Common myeloid progenitor, CD34-positive (primary cell): ENCODE measurements at regions not wholly inside any gene's neighbourhood (a gene's known extent, or its start where the extent isn't known, plus 50 kb on each side); places are given as distances from the start of the nearest gene placed in this dataset.
"Not testable (repeated sequence)": the region's sequence is repeated elsewhere in the genome, so short reads cannot be mapped to it uniquely, and the experiment has no call there.

Source experiments
- CTCF ChIA-PET: fragments of 350-600 bp; sonication (Branson Sonifier 250); formaldehyde crosslinking; loops from one replicate; lab custom pipeline; 2021; ENCODE audit warnings: antibody characterized with exemption; lab: Charles Lee
- POLR2A ChIA-PET: fragments of 350-600 bp; sonication (Branson Sonifier 250); formaldehyde crosslinking; loops from one replicate; lab custom pipeline; 2021; ENCODE audit warnings: antibody characterized with exemption; lab: Charles Lee
- DNase-seq, 3 donors: peaks; one replicate each; pipeline versions ENCODE4 v3.0.0 to v3.0.0-alpha.2; 2013
- H3K27ac ChIP-seq, 2 experiments: 1 replicate in 1 of 2; 2 replicates in 1 of 2; pipeline ENCODE4 v1.7.0; 2013; ENCODE audit warnings: inconsistent platforms in 2 of 2, low read length in 2 of 2, mild to moderate bottlenecking in 2 of 2, low read depth in 1 of 2, moderate library complexity in 1 of 2; ENCODE audit not compliant: severe bottlenecking in 2 of 2, insufficient read depth in 1 of 2, poor library complexity in 1 of 2
- H3K27me3 ChIP-seq, 5 experiments: replicated peaks in 2 of 5; 1 replicate in 3 of 5; 2 replicates in 2 of 5; pipeline versions ENCODE4 v1.6.1 to v1.7.0; 2013; ENCODE audit warnings: low read length in 4 of 5, mild to moderate bottlenecking in 2 of 5, moderate library complexity in 2 of 5, inconsistent platforms in 1 of 5; ENCODE audit not compliant: insufficient read depth in 5 of 5, control insufficient read depth in 4 of 5
- H3K36me3 ChIP-seq, 4 experiments: 1 replicate in 2 of 4; 2 replicates in 2 of 4; pipeline versions ENCODE4 v1.6.1 to v1.7.0; 2013; ENCODE audit warnings: low read length in 3 of 4, control low read depth in 1 of 4, mild to moderate bottlenecking in 1 of 4; ENCODE audit not compliant: control insufficient read depth in 4 of 4, insufficient read depth in 4 of 4
- H3K4me1 ChIP-seq, 4 experiments: 1 replicate in 3 of 4; 2 replicates in 1 of 4; pipeline versions ENCODE4 v1.6.1 to v1.7.1; 2013; ENCODE audit warnings: low read length in 3 of 4, mild to moderate bottlenecking in 3 of 4, control low read depth in 1 of 4, inconsistent platforms in 1 of 4, moderate library complexity in 1 of 4; ENCODE audit not compliant: control insufficient read depth in 4 of 4, insufficient read depth in 4 of 4; ENCODE audit errors: control extremely low read depth in 1 of 4
- H3K4me3 ChIP-seq, 7 experiments: 1 replicate in 4 of 7; 2 replicates in 3 of 7; pipeline versions ENCODE4 v1.5.1 to v1.7.0; 2013; ENCODE audit warnings: mild to moderate bottlenecking in 7 of 7, low read length in 6 of 7, moderate library complexity in 6 of 7, inconsistent platforms in 2 of 7, low read depth in 2 of 7, control low read depth in 1 of 7; ENCODE audit not compliant: insufficient read depth in 4 of 7, control insufficient read depth in 1 of 7; ENCODE audit errors: extremely low read depth in 1 of 7
- H3K9me3 ChIP-seq, 5 experiments: 1 replicate in 4 of 5; 2 replicates in 1 of 5; pipeline versions ENCODE4 v1.6.1 to v1.7.1; 2013; ENCODE audit warnings: low read length in 4 of 5, mild to moderate bottlenecking in 2 of 5, inconsistent platforms in 1 of 5, low read depth in 1 of 5, moderate library complexity in 1 of 5; ENCODE audit not compliant: control insufficient read depth in 4 of 5, insufficient read depth in 2 of 5; ENCODE audit errors: control extremely low read depth in 1 of 5
- WGBS: methylation state at CpG from one replicate; pipeline ENCODE4 v1.1.5; 2013; ENCODE audit not compliant: insufficient coverage; 5-methylcytosine and 5-hydroxymethylcytosine counted together

DNA sequence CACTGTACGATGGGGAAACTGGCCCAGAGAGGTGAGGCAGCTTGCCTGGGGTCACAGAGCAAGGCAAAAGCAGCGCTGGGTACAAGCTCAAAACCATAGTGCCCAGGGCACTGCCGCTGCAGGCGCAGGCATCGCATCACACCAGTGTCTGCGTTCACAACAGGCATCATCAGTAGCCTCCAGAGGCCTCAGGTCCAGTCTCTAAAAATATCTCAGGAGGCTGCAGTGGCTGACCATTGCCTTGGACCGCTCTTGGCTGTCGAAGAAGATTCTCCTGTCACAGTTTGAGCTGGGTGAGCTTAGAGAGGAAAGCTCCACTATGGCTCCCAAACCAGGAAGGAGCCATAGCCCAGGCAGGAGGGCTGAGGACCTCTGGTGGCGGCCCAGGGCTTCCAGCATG lies 51.2 kb upstream of the IQSEC3 start:
- H3K4me3 ChIP-seq, H3K9me3 ChIP-seq, POLR2A ChIA-PET, H3K27me3 ChIP-seq, CTCF ChIA-PET, H3K27ac ChIP-seq, DNase-seq: not testable (repeated sequence)
- 94% methylated on average over 4 of the region's 9 CpGs for WGBS
- peaks cover 0 to 11% (median under 1%) of the 10 kb centered on the region in 4 experiments for H3K36me3 ChIP-seq
- peaks cover 0 to 21% (median 5%) of the 10 kb centered on the region in 4 experiments for H3K4me1 ChIP-seq

- H3K4me1 ChIP-seq = peaks cover 0 to 21% (median 5%) of the 10 kb centered on the region in 4 experiments
- H3K27ac ChIP-seq, POLR2A ChIA-PET, CTCF ChIA-PET, DNase-seq, H3K4me3 ChIP-seq, H3K27me3 ChIP-seq, H3K9me3 ChIP-seq: not testable (repeated sequence)
- H3K36me3 ChIP-seq = peaks cover 0 to 15% (median 5%) of the 10 kb centered on the region in 4 experiments
- no CpG with 5 or more reads among the region's 9 CpGs for WGBS
Measured at GRCh38 chr12:16019-16418, 50.5 kb upstream of the IQSEC3 start.

DNA sequence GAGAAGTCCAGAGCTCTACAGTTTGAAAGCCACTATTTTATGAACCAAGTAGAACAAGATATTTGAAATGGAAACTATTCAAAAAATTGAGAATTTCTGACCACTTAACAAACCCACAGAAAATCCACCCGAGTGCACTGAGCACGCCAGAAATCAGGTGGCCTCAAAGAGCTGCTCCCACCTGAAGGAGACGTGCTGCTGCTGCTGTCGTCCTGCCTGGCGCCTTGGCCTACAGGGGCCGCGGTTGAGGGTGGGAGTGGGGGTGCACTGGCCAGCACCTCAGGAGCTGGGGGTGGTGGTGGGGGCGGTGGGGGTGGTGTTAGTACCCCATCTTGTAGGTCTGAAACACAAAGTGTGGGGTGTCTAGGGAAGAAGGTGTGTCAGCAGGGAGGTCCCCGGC lies 50.0 kb upstream of the IQSEC3 start:
- POLR2A ChIA-PET, H3K4me3 ChIP-seq, H3K9me3 ChIP-seq, H3K27ac ChIP-seq, DNase-seq, H3K27me3 ChIP-seq, CTCF ChIA-PET: not testable (repeated sequence)
- no CpG with 5 or more reads among the region's 9 CpGs for WGBS
- Histone ChIP-seq H3K4me1 (peaks cover 0 to 21% (median 5%) of the 10 kb centered on the region in 4 experiments), H3K36me3 (peaks cover 2 to 20% (median 10%) of the 10 kb centered on the region in 4 experiments)
